Renal pelvis (tissue), 1 donor: ENCODE measurements at regions not wholly inside any gene's neighbourhood (a gene's known extent, or its start where the extent isn't known, plus 50 kb on each side); places are given as distances from the start of the nearest gene placed in this dataset.

Experiments
- DNase-seq: peaks from one replicate; pipeline ENCODE4 v3.0.0-alpha.2; 2013

DNA sequence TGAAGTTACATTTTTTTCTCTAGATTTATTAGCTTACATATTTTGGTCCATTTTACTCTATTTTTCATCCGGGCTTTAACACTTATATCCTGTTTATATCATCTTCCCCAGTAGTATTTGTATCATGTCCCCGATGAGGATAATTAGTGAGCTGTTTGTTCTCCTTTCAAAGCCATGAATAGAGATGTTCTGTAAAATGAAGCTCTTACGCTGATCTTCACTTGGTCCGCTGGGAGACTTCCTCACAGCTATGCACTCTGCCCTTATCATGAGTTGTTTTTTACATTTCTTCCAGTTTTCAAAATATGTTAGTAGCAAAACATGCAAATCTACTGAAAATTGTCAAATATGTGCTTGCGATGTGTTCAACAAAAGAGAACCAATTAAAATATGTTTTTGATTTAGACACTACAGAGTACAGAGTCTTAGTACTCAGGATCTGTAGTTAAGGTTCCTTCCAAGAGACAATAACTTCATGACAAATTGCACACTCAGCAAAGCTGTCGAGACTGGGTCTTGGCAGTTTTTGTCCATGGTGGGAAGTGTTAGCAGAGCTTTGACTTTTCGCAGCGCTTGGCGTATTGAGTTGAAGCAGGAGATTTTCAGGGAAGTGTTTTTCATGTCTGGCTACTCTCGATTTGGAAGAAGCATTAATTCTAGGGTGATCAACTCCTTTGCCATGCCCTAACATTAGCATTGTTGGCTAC lies 292.0 kb upstream of the ADAMTS5 start:
- no peak for DNase-seq

- DNase-seq, result no peak
Observed at GRCh38 chr21:27257908-27258556, 291.1 kb upstream of the ADAMTS5 start.

- no peak for DNase-seq
Observed at GRCh38 chr21:27257226-27257625, 290.3 kb upstream of the ADAMTS5 start.

- no peak for DNase-seq
Observed at GRCh38 chr21:27251752-27252151, 284.9 kb upstream of the ADAMTS5 start.

DNA sequence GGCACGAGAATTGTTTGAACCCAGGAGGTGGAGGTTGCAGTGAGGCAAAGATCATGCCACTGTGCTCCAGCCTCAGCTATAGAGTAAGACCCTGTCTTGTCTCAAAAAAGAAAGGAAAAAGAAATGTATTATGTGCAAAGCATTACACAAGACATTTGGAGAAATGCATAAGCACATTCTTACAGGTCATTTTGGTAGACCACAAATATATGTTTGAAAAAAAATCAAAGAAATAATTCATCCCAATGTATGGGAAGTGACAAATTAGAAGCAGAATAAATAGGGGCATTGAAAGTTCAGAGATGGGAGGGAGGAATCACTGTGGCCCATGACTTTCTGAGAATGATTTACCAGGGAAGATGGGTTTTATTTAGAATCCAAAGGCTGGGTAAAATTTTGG lies 283.5 kb upstream of the ADAMTS5 start:
- no peak for DNase-seq

DNA sequence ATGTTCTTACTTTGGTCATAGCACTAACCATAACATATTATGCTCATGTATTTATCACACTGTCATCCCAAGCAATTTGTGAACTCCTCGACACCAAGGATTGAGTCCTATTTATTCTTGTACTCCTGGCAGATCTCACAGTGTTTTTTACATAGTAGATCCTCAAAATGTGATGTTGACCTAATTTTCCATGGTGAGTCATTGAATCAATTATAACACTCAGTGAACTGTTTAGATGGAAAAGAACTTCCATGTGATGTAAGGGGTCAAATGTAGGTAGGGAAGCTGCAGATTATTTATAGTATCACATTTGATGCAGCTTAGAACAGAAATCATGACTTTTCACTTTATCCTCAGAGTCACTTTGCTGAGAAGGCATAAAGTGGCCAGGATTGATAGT lies 281.9 kb upstream of the ADAMTS5 start:
- DNase-seq, result no peak

- DNase-seq, result no peak
Observed at GRCh38 chr21:27246741-27247140, 279.9 kb upstream of the ADAMTS5 start.

DNA sequence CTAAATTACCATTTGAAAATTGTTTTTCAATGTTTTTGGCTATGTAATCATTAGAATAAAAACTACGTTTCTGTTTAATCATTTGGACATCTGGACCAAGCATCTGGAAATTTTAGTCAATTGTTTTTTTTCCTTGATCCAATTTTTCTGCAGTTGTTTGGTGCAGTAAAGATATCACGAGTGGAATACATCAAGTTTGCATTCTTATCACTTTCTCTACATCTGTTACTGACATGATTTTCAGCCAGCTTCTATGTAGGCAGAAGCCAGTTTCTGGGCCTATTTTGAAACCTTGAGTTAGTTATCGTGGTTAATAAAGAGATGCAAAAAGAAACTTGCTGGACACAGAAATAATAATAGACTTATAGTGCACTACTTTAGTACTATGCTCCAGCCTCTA lies 277.9 kb upstream of the ADAMTS5 start:
- no peak for DNase-seq

- no peak for DNase-seq
Observed at GRCh38 chr21:27244352-27244751, 277.5 kb upstream of the ADAMTS5 start.

GRCh38 chr21:27240839-27241238 lies 274.0 kb upstream of the ADAMTS5 start:
- DNase-seq, result no peak

DNA sequence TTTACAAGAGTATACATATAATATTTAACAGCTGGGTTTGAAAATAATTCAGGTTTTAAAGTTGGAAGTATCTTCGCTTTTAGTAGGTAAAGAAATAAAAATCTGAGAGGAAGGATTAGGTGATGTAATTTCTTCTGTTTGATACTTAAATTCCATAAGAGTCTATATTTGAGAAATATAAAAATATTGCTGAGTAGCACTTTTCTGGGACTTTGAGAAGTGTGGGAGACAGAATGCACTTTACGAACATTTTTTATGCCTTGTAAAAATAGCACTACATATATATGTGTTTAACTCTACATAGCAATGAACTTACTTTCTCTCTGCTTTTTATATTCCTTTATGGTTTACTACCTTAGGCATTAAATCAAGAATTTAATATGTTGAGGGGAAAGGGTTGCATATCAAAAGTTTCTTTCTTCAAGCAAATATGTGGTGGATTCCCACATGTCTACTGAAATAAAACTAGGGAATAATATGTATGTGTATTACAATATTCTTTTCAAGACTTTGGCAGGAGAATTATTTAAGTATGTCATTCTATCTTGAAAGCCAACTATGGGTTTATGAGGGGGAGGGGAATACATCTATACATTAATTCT lies 266.7 kb upstream of the ADAMTS5 start:
- DNase-seq, result no peak

- no peak for DNase-seq
Observed at GRCh38 chr21:27225940-27226339, 259.1 kb upstream of the ADAMTS5 start.

- DNase-seq, result no peak
Observed at GRCh38 chr21:27225151-27225550, 258.3 kb upstream of the ADAMTS5 start.

- no peak for DNase-seq
Observed at GRCh38 chr21:27224169-27224568, 257.3 kb upstream of the ADAMTS5 start.

DNA sequence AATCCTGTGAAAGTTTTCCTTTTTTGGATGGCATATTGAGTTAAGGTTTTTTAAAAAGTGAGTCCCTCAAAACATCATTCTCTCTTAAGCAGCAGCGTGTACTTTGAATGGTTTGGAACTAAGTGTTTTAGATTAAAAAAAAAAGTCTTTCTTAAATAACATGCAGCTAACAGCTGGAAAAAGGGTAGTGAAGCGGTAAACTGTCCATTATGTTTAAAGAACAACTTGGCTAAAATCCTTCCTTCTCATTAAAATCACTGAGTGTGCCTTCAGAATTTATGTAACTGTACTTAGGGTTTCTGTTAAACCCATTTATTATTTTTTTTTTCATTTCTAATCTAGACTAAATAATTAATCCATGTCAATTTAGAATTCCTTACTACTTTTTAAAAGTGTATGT lies 254.2 kb upstream of the ADAMTS5 start:
- DNase-seq, result peak; percentile 45

- no peak for DNase-seq
Observed at GRCh38 chr21:27220416-27220815, 253.5 kb upstream of the ADAMTS5 start.

DNA sequence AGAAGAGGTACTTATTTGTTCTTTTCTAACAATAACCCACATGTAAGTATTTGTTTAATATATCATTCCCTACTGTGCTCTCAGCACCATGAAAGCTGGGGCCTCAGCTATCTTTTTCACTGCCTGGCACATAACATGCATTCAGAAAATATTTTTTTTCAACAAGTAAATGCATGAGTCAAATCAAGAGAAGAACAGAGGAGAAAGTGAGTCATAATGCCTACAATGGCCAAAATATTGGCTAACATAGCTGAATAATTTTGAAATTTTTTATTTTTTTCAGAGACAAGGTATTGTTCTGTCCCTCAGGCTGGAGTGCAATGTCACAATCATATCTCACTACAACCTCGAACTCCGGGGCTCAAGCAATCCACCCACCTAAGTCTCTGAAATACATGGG lies 252.2 kb upstream of the ADAMTS5 start:
- DNase-seq, result no peak

GRCh38 chr21:27213303-27213702 lies 246.4 kb upstream of the ADAMTS5 start:
- DNase-seq, result no peak

GRCh38 chr21:27212441-27212840 lies 245.6 kb upstream of the ADAMTS5 start:
- DNase-seq, result no peak

GRCh38 chr21:27209546-27209945 lies 242.7 kb upstream of the ADAMTS5 start:
- no peak for DNase-seq

DNA sequence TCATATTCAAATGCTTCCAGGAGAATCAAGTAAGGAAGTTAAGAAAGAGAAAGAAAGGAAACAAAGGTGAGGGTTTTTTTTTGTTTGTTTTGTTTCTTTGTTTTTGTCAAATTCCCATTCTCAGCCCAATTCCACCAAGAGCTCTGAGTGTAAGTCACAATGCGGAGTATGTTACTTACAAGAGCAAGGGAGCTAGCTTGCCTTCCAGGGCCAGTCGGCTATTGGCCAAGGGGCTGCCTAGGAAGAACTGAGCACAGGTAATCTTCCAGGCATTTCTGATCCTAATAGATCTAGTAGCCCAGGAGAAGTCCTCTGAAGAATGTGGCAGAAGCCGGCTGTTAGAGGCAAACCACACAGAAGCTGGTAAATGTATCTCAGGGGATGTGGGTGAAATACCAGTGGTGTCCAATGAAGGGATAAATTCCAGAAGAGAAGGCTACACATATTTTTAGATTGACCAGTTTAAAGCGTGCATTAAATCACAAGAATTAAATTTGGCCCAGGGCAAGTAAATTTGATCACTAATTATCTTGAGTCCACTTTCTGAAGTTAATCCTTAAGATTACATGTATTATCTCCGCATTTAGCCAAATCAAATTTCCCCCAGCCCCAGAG lies 239.6 kb upstream of the ADAMTS5 start:
- no peak for DNase-seq

DNA sequence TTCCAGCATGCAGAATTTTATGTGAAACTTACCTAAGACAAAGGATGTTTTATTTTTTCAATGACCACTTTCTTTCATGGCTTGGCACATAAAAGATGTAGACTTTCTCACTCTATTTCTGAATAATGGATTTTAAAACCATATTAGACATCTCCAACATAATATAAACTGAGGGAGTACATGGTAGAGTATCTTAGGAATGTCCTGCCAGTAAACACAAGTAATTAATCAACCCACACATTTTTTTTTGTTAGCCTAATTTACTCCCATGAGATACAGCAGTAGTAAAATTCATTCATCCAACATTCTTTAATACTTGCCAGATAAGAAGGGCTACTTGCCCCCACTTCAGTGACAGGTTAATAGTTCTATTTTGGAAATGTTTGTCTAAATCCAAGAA lies 235.4 kb upstream of the ADAMTS5 start:
- DNase-seq, result no peak

- no peak for DNase-seq
Observed at GRCh38 chr21:27201197-27201596, 234.3 kb upstream of the ADAMTS5 start.
